Suprapubic skin (tissue), 4 donors: ENCODE measurements at regions not wholly inside any gene's neighbourhood (a gene's known extent, or its start where the extent isn't known, plus 50 kb on each side); places are given as distances from the start of the nearest gene placed in this dataset.
"Not testable (repeated sequence)": the region's sequence is repeated elsewhere in the genome, so short reads cannot be mapped to it uniquely, and the experiment has no call there.

Experiments used
- DNase-seq, 2 donors: peaks; one replicate each; pipeline ENCODE4 v3.0.0-alpha.2; 2019; ENCODE audit warnings: low spot score in 2 of 2
- H3K27ac ChIP-seq: fragments of 200-600 bp; sonication (generic); one replicate; pipeline ENCODE4 v1.5.1; 2019
- H3K27me3 ChIP-seq: fragments of 200-600 bp; sonication (generic); one replicate; pipeline ENCODE4 v1.5.1; 2019
- H3K36me3 ChIP-seq: fragments of 200-600 bp; sonication (generic); one replicate; pipeline ENCODE4 v1.5.1; 2019
- H3K4me1 ChIP-seq: fragments of 200-600 bp; sonication (generic); one replicate; pipeline ENCODE4 v1.5.1; 2019
- H3K4me3 ChIP-seq: fragments of 200-600 bp; sonication (generic); one replicate; pipeline ENCODE4 v1.5.1; 2019; ENCODE audit warnings: mild to moderate bottlenecking
- H3K9me3 ChIP-seq: fragments of 200-600 bp; sonication (generic); one replicate; pipeline ENCODE4 v1.5.1; 2019
- EP300 ChIP-seq: sonication (generic); formaldehyde crosslinking; IDR thresholded peaks from one replicate; pipeline ENCODE4 v1.6.1; 2017; ENCODE audit warnings: antibody characterized with exemption
- POLR2A ChIP-seq, 2 donors: fragments of 450-650 bp; IDR thresholded peaks; one replicate each; pipeline ENCODE4 v1.6.1; 2017; ENCODE audit warnings: antibody characterized with exemption in 2 of 2, mild to moderate bottlenecking in 2 of 2, moderate library complexity in 2 of 2
- POLR2AphosphoS5 ChIP-seq, 3 donors: sonication (generic); formaldehyde crosslinking; IDR thresholded peaks; one replicate each; pipeline ENCODE4 v1.6.1; 2017; ENCODE audit warnings: antibody characterized with exemption in 3 of 3
- WGBS: methylation state at CpG from one replicate; pipeline ENCODE4 v1.1.5; 2018; 5-methylcytosine and 5-hydroxymethylcytosine counted together
- TF ChIP-seq, protein P1 (sequence below), 2 donors: fragments of 200-600 bp in 1 of 2; fragments of 450-650 bp in 1 of 2; sonication (generic) in 1 of 2; IDR thresholded peaks; one replicate each; pipeline ENCODE4 v1.5.1; 2016 to 2019; ENCODE audit warnings: antibody characterized with exemption in 2 of 2, mild to moderate bottlenecking in 1 of 2, moderate library complexity in 1 of 2

GRCh38 chr1:66424530-66424929 lies 109.4 kb upstream of the SGIP1 start:
- not testable (repeated sequence) for H3K27me3 ChIP-seq, H3K4me1 ChIP-seq, H3K27ac ChIP-seq, H3K36me3 ChIP-seq, H3K4me3 ChIP-seq, DNase-seq, H3K9me3 ChIP-seq
- 94% methylated on average over 3 of the region's 3 CpGs for WGBS

GRCh38 chr1:66426239-66426853 lies 107.6 kb upstream of the SGIP1 start:
- no peak for DNase-seq
- H3K27ac ChIP-seq: no peak overlapping the region
- H3K27me3 ChIP-seq: no peaks in the 10 kb centered on the region
- TF ChIP-seq POLR2AphosphoS5 (IDR thresholded peaks at IDR 0.05) (no peak), POLR2A (IDR thresholded peaks at IDR 0.05) (no peak), EP300 (no peak)
- TF ChIP-seq, protein P1, sequence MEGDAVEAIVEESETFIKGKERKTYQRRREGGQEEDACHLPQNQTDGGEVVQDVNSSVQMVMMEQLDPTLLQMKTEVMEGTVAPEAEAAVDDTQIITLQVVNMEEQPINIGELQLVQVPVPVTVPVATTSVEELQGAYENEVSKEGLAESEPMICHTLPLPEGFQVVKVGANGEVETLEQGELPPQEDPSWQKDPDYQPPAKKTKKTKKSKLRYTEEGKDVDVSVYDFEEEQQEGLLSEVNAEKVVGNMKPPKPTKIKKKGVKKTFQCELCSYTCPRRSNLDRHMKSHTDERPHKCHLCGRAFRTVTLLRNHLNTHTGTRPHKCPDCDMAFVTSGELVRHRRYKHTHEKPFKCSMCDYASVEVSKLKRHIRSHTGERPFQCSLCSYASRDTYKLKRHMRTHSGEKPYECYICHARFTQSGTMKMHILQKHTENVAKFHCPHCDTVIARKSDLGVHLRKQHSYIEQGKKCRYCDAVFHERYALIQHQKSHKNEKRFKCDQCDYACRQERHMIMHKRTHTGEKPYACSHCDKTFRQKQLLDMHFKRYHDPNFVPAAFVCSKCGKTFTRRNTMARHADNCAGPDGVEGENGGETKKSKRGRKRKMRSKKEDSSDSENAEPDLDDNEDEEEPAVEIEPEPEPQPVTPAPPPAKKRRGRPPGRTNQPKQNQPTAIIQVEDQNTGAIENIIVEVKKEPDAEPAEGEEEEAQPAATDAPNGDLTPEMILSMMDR (IDR thresholded peaks at IDR 0.05): no peak
- WGBS: 50% methylated on average over 4 of the region's 4 CpGs
- peaks cover 8% of the 10 kb centered on the region for H3K9me3 ChIP-seq
- no peaks in the 10 kb centered on the region for H3K4me1 ChIP-seq
- no peaks in the 10 kb centered on the region for H3K36me3 ChIP-seq
- no peak overlapping the region for H3K4me3 ChIP-seq

DNA sequence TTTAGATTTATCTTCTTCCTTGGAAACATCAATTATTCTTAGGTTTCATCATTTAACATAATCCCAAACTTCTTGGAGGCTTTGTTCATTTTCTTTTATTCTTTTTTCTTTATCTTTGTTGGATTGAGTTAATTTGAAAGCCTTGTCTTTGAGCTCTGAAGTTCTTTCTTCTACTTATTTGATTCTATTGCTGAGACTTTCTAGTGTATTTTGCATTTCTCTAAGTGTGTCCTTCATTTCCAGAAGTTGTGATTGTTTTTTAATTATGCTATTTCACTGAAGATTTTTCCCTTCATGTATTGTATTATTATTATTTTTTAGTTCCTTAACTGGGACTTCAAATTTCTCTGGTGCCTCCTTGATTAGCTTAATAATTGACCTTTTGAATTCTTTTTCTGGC lies 103.1 kb upstream of the SGIP1 start:
- H3K27me3 ChIP-seq, H3K27ac ChIP-seq, H3K4me3 ChIP-seq, H3K36me3 ChIP-seq, H3K9me3 ChIP-seq, DNase-seq, H3K4me1 ChIP-seq: not testable (repeated sequence)

GRCh38 chr1:66431999-66432398 lies 102.0 kb upstream of the SGIP1 start:
- DNase-seq: no peak
- TF ChIP-seq, protein P1 (IDR thresholded peaks at IDR 0.05): no peak
- TF ChIP-seq POLR2A (IDR thresholded peaks at IDR 0.05) (no peak), EP300 (no peak), POLR2AphosphoS5 (IDR thresholded peaks at IDR 0.05) (no peak)
- WGBS: 90% methylated on average over 2 of the region's 2 CpGs
- peaks cover 8% of the 10 kb centered on the region for H3K4me1 ChIP-seq
- no peaks in the 10 kb centered on the region for H3K36me3 ChIP-seq
- no peak overlapping the region for H3K27ac ChIP-seq
- H3K9me3 ChIP-seq: peaks cover 8% of the 10 kb centered on the region
- H3K27me3 ChIP-seq: no peaks in the 10 kb centered on the region
- H3K4me3 ChIP-seq: no peak overlapping the region

DNA sequence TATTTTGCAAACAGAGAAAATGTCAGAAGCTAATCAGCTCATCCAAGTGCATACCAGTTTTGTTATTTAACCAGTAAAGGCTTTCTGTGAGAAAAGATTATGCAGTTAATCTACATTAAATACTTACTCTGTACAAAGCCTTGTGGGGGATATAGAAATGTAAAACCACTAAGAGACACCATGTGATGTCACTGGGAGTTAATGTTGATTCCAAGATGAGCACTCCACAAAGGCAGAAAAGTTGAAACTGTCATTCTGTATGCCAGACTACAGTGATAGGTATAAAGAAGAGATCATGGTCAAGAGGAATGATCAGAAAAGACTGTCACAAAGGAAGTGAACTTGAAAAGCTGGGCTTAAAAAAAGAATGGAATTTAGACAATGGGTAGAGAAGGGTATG lies 100.3 kb upstream of the SGIP1 start:
- H3K4me3 ChIP-seq: no peak overlapping the region
- TF ChIP-seq POLR2A (IDR thresholded peaks at IDR 0.05) (no peak), POLR2AphosphoS5 (IDR thresholded peaks at IDR 0.05) (no peak), EP300 (no peak)
- TF ChIP-seq, protein P1 (IDR thresholded peaks at IDR 0.05): no peak
- no peak overlapping the region for H3K27ac ChIP-seq
- no peaks in the 10 kb centered on the region for H3K36me3 ChIP-seq
- H3K27me3 ChIP-seq: no peaks in the 10 kb centered on the region
- no peak for DNase-seq
- peaks cover 8% of the 10 kb centered on the region for H3K9me3 ChIP-seq
- peaks cover 8% of the 10 kb centered on the region for H3K4me1 ChIP-seq

DNA sequence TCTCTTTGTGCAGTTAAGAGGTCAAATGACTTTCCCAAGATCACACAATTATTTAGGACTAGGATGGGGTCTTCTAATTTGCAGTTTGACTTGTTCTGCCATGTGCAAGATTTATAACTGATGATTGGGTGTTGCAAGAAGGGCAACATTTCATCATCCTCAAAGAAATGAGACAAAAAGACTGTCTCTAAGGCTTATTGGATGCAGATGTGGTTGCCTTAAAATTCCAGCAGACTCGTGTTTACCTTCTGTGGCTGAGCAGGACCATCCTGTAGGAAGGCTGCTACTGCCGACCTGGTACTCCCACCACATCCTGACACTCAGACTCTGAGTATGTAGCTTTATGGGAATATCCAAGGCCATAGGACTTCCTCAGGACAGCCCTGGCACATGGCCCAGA lies 99.9 kb upstream of the SGIP1 start:
- 43% methylated on average over 2 of the region's 2 CpGs for WGBS
- TF ChIP-seq POLR2AphosphoS5 (IDR thresholded peaks at IDR 0.05) (no peak), EP300 (no peak), POLR2A (IDR thresholded peaks at IDR 0.05) (no peak)
- TF ChIP-seq, protein P1 (IDR thresholded peaks at IDR 0.05): no peak
- no peak overlapping the region for H3K4me3 ChIP-seq

More for the DNA sequence above, 99.9 kb upstream of the SGIP1 start:
- H3K9me3 ChIP-seq: peaks cover 8% of the 10 kb centered on the region
- H3K27ac ChIP-seq: no peak overlapping the region
- no peak for DNase-seq
- H3K4me1 ChIP-seq: peaks cover 8% of the 10 kb centered on the region
- no peaks in the 10 kb centered on the region for H3K27me3 ChIP-seq
- H3K36me3 ChIP-seq: no peaks in the 10 kb centered on the region
